ENCODE measurements at regions not wholly inside any gene's neighbourhood (a gene's known extent, or its start where the extent isn't known, plus 50 kb on each side); places are given as distances from the start of the nearest gene placed in this dataset.

GRCh38 chr14:98551028-98551427, 721.0 kb downstream of the BCL11B start:
- DNase-seq, result no peak

- no peak for DNase-seq
These were observed 716.6 kb downstream of the BCL11B start for GRCh38 chr14:98555440-98555839.

- DNase-seq, result no peak
These were observed 708.0 kb downstream of the BCL11B start for GRCh38 chr14:98564006-98564405.

DNA sequence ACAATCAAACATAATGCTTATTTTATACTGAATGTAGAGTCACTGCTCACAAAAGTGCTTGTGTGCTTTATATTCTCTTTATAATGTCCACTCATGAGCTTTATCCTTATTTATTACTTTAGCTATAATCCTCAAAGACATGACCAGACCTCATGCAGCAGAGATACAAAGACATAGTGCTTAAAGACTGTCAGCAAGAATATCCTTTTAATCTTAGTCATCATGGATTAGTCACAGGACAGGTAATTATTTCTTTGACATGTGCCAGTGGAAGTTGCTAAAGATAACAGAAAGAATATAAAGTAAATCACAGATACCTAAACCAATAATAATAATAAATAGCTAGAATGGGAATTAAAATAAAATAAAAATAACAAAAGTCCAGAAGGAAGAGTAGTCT, 707.5 kb downstream of the BCL11B start:
- DNase-seq, result no peak

GRCh38 chr14:98571104-98571503, 700.9 kb downstream of the BCL11B start:
- no peak for DNase-seq

DNA sequence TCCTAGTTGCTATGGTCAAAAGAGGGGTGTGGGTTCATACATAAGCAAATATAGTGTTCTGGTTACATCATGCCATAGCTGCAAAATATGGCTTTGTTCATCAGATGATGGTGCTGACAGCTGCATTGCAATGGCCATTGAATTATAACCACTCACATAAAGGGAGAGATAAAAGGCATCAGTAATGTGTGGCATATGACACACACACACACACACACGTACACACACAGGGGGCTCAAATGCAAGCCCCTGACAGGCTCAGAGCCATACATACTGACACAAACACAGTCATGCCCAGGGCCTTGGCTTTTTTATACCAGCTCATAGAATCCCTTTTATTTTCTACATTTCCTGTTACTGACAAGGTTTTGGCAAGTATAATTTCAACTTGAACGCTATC, 698.9 kb downstream of the BCL11B start:
- DNase-seq, result no peak

DNA sequence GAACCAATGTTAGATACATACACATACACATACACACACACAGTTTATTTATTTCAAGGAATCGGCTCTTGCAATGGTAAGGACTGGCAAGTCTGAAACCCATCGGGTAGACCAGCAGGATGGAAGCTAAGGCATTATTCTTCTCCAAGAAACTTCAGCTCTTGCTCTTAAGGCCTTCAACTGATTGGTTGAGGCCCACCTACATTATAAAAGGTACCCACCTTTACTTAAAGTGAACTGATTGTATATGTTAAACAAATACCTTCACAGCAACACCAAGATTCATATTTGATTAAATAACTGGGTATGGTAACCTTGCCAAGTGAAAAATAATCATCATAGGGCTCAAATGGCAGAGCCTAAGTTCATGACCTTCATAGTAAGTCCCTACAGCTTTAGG, 695.5 kb downstream of the BCL11B start:
- DNase-seq, result no peak

- no peak for DNase-seq
These were observed 693.8 kb downstream of the BCL11B start for GRCh38 chr14:98578204-98578603.

DNA sequence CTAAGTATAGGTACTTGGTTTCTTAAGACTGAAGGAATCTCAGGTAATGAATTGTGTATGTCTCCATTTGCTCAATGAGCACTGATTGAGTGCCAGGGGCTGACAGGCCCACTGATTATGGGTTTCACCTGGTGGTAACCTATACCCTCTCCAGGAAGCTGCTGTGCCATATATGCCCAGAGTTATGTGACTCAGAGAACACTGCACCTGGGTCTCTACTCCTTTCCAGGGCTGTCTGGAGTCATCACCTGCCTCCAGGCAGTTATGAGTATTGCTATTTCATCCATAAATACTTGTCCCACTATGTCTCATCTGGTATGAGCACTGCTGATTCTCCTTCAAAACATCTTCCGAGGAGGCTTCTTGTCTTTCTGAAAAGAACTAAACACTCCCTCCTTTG, 692.9 kb downstream of the BCL11B start:
- no peak for DNase-seq

DNA sequence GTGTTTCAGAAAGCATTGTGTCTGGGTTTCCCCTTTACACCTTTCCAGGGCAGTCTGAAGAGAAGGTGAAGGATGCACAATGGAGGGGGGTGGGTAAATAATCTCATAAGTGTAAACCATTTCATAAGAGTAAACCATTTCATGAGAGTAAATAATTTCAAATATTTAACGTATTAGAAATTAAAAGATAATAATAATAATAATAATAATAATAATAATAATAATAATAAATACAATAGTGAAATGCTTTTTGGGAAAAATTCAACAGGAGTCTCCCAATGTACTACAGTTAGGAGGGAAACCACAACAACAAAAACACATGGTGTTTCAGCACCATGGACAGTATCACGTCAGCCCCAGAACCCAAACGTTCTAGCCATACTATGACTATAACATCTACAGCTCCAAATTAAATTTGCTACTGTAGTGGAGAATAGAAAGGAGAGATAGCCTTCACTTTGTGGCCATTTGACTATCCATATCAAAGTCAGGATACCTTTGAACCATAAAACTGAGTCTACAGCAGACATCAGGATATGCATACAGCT, 691.8 kb downstream of the BCL11B start:
- DNase-seq, result no peak

GRCh38 chr14:98582276-98582675, 689.7 kb downstream of the BCL11B start:
- no peak for DNase-seq

DNA sequence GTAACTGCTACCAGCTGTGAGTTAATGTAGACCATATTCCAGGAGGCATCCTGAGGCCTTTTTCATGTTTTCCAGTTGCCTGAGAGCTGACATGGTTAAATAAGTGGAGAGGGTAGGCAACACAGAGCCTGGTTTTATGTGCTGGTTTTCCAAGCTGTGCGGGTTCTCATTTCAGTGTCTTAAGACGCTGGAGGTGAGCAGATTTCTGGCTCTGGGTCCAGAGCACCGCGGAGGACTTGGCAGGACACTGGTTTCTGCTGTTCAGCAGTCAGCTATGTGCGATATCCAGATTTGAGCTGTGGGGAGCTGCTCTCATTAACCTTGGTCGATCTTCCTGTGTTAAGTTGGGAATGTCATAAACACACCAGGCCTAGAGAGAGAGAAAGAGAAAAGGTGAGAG, 680.8 kb downstream of the BCL11B start:
- no peak for DNase-seq

DNA sequence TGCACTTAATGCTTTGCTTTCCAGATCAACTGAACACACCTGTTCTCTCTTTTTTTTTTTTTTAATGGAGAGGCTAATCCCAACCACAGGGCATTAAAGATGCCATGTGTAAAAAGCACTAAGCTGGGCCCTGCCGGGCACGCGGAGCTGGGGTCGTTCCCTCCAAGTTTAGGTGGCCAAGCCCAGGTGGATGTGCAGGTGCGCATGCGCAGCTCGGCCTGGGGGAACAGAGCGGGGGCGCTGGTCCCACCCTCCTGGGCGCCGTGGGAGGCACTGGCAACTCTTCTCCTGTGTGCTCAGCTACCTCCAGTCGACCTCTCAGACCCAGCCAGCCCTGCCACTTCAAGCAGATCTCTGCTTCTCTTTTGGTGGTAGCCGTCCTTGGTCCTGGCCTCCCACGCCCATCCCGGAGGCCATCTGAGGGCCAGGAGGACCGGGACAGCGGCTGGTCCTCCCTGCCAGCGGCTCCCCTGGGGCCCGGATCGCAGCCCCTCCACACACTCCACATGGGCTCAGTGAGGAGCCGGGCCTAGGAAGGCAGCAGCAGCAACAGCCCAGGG, 679.3 kb downstream of the BCL11B start:
- no peak for DNase-seq

DNA sequence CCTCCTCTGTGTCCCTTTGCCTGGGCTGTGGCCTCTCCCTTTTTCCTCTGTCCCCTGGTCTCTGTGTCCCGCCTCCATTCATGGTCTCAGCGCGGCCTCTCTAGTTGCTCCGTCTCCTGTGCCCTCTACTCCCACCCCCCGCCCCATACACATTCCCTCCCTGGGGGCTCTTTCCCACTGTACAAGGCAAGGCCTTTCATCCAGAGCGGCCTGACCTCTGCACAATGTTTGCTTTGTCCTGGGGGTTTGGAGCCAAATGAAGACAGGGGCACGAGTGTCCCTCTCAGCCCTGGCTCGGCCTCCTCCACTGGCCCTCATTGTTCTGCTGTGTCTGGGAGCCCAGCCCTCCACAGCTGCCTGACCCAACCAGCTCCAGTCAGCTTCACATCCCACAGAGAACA, 678.6 kb downstream of the BCL11B start:
- no peak for DNase-seq

- no peak for DNase-seq
These were observed 677.8 kb downstream of the BCL11B start for GRCh38 chr14:98594156-98594555.

DNA sequence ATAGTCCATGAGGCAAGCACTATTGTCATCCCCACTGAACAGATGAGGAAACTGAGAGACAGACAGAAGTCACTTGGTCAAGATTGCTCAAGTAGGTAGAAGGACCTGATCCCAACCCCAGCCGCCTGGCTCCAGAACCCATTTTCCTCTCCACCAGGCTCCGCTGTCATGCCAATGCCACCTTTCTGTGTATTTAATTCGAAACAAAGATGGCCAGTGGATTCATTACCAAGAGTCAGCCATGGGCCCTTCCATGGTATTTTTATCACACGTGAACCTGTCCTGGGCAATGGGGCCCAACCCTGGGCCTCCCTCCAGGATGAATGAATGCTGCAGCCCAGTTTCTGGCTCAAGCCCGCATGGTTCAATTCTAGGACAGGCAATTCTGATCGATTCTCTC, 673.4 kb downstream of the BCL11B start:
- no peak for DNase-seq

GRCh38 chr14:98599082-98599481, 672.9 kb downstream of the BCL11B start:
- DNase-seq, result no peak

DNA sequence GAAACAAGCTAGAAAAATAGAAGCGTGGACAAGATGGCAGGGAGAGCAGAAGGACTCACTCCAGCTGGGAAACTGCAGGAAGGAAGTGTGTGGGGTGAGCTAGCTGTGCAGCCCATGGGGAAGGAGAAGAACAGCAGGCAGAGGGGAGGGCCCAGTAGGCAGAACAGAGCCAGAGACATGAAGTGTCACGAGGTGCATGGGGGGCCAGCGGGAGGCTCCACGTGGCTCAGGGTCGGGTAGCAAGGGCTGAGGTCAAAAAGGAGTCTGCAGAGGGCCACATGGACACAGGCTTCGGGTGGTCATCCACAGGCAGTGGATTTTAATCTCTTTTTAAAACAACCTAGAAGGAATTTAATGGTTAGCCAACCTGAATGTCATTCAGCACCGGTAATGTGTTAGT, 669.0 kb downstream of the BCL11B start:
- no peak for DNase-seq

GRCh38 chr14:98605043-98605442, 667.0 kb downstream of the BCL11B start:
- DNase-seq, result no peak

GRCh38 chr14:98606041-98606640, 665.9 kb downstream of the BCL11B start:
- DNase-seq, result no peak

DNA sequence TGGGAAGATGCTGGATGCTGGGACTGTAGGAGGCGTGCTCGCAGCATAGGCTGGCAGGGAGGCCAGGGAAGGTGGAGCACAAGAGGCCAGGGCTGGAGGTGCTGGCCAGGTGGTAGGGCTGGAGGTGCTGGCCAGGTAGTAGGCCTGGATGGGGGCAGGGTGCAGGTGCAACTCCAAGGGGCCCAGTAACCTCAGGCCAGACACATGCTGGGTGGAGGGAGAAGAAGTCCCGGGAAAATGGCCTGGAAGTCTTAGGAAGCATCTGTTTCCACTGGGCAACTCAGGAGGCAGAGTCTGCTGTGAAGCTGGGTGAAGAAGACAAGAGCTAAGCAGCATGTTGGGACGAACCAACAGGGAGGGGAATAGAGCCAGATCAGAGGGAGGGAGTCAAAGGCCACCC, 665.2 kb downstream of the BCL11B start:
- no peak for DNase-seq

DNA sequence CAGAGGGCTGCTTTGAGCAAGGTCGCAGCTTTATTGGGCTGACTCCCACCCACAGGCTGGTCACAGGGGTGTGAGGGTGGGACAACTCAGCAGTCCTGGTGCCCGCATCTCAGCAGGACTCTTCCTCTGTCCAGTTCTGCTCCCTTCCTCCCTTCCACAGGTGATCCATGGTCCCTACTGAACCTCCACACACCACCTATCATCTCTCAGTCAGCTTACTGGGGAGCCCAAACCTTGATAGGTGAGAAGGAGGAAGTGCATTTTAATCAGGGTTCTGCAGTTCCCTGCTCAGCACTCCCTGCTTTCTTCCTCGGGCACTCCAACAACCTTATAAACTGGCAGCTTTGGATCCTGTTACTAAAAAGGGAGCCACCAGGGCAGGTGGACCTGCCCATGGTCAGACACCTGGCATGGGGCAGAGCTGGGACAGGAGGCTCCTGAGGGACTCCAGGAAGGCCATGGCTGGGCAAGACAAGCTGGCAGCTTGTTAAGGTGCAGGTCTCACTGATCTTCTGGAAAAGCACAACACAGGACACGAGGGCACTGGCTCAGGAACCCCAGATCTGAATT, 664.6 kb downstream of the BCL11B start:
- no peak for DNase-seq

DNA sequence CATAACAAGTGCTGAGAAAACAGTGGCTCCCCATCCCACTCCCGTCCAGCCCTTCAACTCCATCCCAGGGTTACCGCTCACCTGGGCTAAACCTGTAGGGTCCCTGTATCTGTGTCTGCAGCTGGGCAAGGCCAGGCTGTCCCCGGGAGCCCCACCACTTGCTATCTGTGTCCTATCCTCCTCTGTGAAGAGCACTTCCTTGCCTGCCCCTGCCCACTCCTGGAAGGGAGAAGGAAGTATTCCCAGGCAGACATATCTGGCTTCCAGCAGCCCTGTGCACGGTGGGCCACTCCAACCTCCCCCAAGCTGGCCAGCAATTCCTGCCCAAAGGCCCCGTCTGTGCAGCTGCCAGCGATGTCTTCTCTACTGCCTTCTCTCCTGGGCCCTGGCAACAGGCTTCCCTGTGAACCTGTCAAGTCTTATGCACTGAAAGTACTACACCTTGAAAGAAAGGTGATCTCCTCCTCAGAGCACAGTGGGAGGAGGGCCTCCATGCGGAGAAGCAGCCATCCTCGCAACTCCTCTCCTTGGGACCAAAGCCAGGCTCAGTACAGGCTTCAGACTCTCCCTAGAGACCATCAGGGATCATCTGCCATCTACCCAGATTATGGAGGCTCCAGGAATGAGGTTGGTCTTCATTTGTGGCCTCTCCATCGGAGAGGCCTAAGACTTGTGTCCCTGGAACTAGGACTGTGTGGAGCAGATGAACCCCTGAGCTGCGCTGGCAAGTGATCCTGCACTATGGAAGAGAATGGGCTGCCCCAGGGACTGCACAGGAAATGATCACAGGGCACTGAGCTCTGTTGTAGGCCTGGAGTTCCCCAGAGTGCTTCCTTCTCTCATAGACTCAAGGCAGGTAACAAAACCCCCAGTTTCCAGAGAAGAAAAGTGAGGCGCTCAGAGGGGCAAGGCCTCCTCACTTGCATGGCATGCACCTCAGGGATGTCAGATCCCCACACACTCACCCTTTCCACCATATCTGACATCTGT, 663.6 kb downstream of the BCL11B start:
- DNase-seq, result no peak
